Testis (tissue), 2 donors: ENCODE measurements at regions not wholly inside any gene's neighbourhood (a gene's known extent, or its start where the extent isn't known, plus 50 kb on each side); places are given as distances from the start of the nearest gene placed in this dataset.
"Not testable (repeated sequence)": the region's sequence is repeated elsewhere in the genome, so short reads cannot be mapped to it uniquely, and the experiment has no call there.

ENCODE experiments used
- DNase-seq: peaks from one replicate; pipeline ENCODE4 v3.0.0-alpha.2; 2019
- H3K27ac ChIP-seq, 2 donors: fragments of 200-600 bp; sonication (generic); one replicate each; pipeline ENCODE4 v1.5.1; 2019
- H3K27me3 ChIP-seq: fragments of 200-600 bp; sonication (generic); one replicate; pipeline ENCODE4 v1.5.1; 2019
- H3K36me3 ChIP-seq: fragments of 200-600 bp; sonication (generic); one replicate; pipeline ENCODE4 v1.5.1; 2017; ENCODE audit warnings: low read depth; ENCODE audit errors: missing control alignments
- H3K4me1 ChIP-seq: fragments of 200-600 bp; sonication (generic); one replicate; pipeline ENCODE4 v1.5.1; 2019
- H3K4me3 ChIP-seq, 2 donors: fragments of 200-600 bp; sonication (generic); one replicate each; pipeline ENCODE4 v1.5.1; 2017 to 2019
- H3K9me3 ChIP-seq: fragments of 200-600 bp; sonication (generic); one replicate; pipeline ENCODE4 v1.5.1; 2017
- CTCF ChIP-seq, 3 experiments: fragments of 450-650 bp in 2 of 3; fragments of 200-600 bp in 1 of 3; sonication (generic) in 1 of 3; IDR thresholded peaks; one replicate each; pipeline ENCODE4 v1.5.1; 2016 to 2019; ENCODE audit warnings: antibody characterized with exemption in 3 of 3, mild to moderate bottlenecking in 2 of 3, moderate library complexity in 1 of 3
- POLR2A ChIP-seq: fragments of 450-650 bp; IDR thresholded peaks from one replicate; pipeline ENCODE4 v1.6.1; 2017; ENCODE audit warnings: antibody characterized with exemption, mild to moderate bottlenecking, moderate library complexity
- WGBS, 2 donors: methylation state at CpG; one replicate each; pipeline ENCODE4 v1.1.5; 2018; 5-methylcytosine and 5-hydroxymethylcytosine counted together
- intact Hi-C: fragments of 100-400 bp; cut with DNase I; formaldehyde crosslinking; loops from one replicate; pipeline ENCODE4 v1.15.1; 2023; ENCODE audit warnings: low total_unique reads

- TF ChIP-seq CTCF (IDR thresholded peaks at IDR 0.05), result no peak
- Histone ChIP-seq H3K27me3 (no peaks in the 10 kb centered on the region), H3K4me3 (no peak overlapping the region), H3K4me1 (peaks cover 6% of the 10 kb centered on the region), H3K9me3 (no peaks in the 10 kb centered on the region), H3K36me3 (no peaks in the 10 kb centered on the region), H3K27ac (no peak overlapping the region)
- intact Hi-C loops, result no loop called here
- no peak for DNase-seq
- WGBS, 2 donors, result 56 to 58% methylated on average over 19 of the region's 19 CpGs
These were observed 129.1 kb upstream of the TBX3 start for GRCh38 chr12:114812858-114813761.

GRCh38 chr12:114812384-114812783 is 128.4 kb upstream of the TBX3 start:
- no peaks in the 10 kb centered on the region for H3K27me3 ChIP-seq
- no peaks in the 10 kb centered on the region for H3K9me3 ChIP-seq
- no peaks in the 10 kb centered on the region for H3K36me3 ChIP-seq
- WGBS, 2 donors, result 85 to 94% methylated on average over 4 of the region's 4 CpGs
- no peak overlapping the region for H3K4me3 ChIP-seq
- intact Hi-C loops, result no loop called here
- H3K4me1 ChIP-seq, result peaks cover 1% of the 10 kb centered on the region
- DNase-seq, result no peak
- TF ChIP-seq POLR2A (no peak), CTCF (IDR thresholded peaks at IDR 0.05) (no peak)
- H3K27ac ChIP-seq, result no peak overlapping the region

GRCh38 chr12:114809097-114809496 is 125.1 kb upstream of the TBX3 start:
- intact Hi-C loops, result no loop called here
- TF ChIP-seq POLR2A (no peak), CTCF (IDR thresholded peaks at IDR 0.05) (no peak)
- 77 to 79% methylated on average over 4 to 5 of the region's 5 CpGs for WGBS, 2 donors
- Histone ChIP-seq H3K36me3 (no peaks in the 10 kb centered on the region), H3K4me3 (no peak overlapping the region), H3K9me3 (no peaks in the 10 kb centered on the region), H3K27me3 (no peaks in the 10 kb centered on the region), H3K27ac (no peak overlapping the region), H3K4me1 (no peaks in the 10 kb centered on the region)
- DNase-seq, result no peak

GRCh38 chr12:114801381-114801780 is 117.4 kb upstream of the TBX3 start:
- 86 to 95% methylated on average over 3 of the region's 3 CpGs for WGBS, 2 donors
- H3K36me3 ChIP-seq, H3K9me3 ChIP-seq, H3K27me3 ChIP-seq, H3K4me3 ChIP-seq, DNase-seq, H3K27ac ChIP-seq, H3K4me1 ChIP-seq, intact Hi-C loops: not testable (repeated sequence)

- DNase-seq, H3K4me1 ChIP-seq, H3K27ac ChIP-seq, H3K4me3 ChIP-seq, H3K36me3 ChIP-seq, intact Hi-C loops, H3K27me3 ChIP-seq, H3K9me3 ChIP-seq: not testable (repeated sequence)
- WGBS, 2 donors, result 80 to 82% methylated on average over 7 to 8 of the region's 8 CpGs
These were observed 116.6 kb upstream of the TBX3 start for GRCh38 chr12:114800566-114800965.
